ENCODE measurements at regions not wholly inside any gene's neighbourhood (a gene's known extent, or its start where the extent isn't known, plus 50 kb on each side); places are given as distances from the start of the nearest gene placed in this dataset.

- H3K27ac ChIP-seq, result no peak overlapping the region
- TF ChIP-seq CTCF (IDR thresholded peaks at IDR 0.05) (no peak), POLR2A (IDR thresholded peaks at IDR 0.05) (no peak), EP300 (IDR thresholded peaks at IDR 0.05) (no peak)
- H3K36me3 ChIP-seq, result no peaks in the 10 kb centered on the region
Measured at GRCh38 chr2:123209202-123209601, 815.9 kb upstream of the CNTNAP5 start.

GRCh38 chr2:123211181-123211580 is 813.9 kb upstream of the CNTNAP5 start:
- Histone ChIP-seq H3K27ac (no peak overlapping the region), H3K4me1 (ENCODE audit: insufficient read depth) (no peaks in the 10 kb centered on the region), H3K36me3 (no peaks in the 10 kb centered on the region), H3K9me3 (no peaks in the 10 kb centered on the region), H3K4me3 (no peak overlapping the region), H3K27me3 (no peaks in the 10 kb centered on the region)
- TF ChIP-seq EP300 (IDR thresholded peaks at IDR 0.05) (no peak), CTCF (IDR thresholded peaks at IDR 0.05) (no peak), POLR2A (IDR thresholded peaks at IDR 0.05) (no peak)
- intact Hi-C loops (cut with DNase I), result no loop called here
- no peak for DNase-seq

More at GRCh38 chr2:123209202-123209601, 815.9 kb upstream of the CNTNAP5 start:
- intact Hi-C loops (cut with DNase I), result no loop called here
- no peaks in the 10 kb centered on the region for H3K27me3 ChIP-seq
- H3K4me1 ChIP-seq (ENCODE audit: insufficient read depth), result no peaks in the 10 kb centered on the region
- H3K9me3 ChIP-seq, result no peaks in the 10 kb centered on the region
- no peak overlapping the region for H3K4me3 ChIP-seq
- 60 to 70% (median 60%) methylated on average over 2 of the region's 2 CpGs for whole genome bisulfite sequencing, 3 donors
- DNase-seq, result no peak

- Histone ChIP-seq H3K4me3 (no peak overlapping the region), H3K36me3 (no peaks in the 10 kb centered on the region), H3K9me3 (no peaks in the 10 kb centered on the region), H3K4me1 (ENCODE audit: insufficient read depth) (no peaks in the 10 kb centered on the region), H3K27me3 (no peaks in the 10 kb centered on the region), H3K27ac (no peak overlapping the region)
- no peak for DNase-seq
- 74 to 90% (median 80%) methylated on average over 3 of the region's 3 CpGs for WGBS, 3 donors
- intact Hi-C loops (cut with DNase I), result no loop called here
- TF ChIP-seq CTCF (IDR thresholded peaks at IDR 0.05), result no peak
- no peak for TF ChIP-seq EP300 (IDR thresholded peaks at IDR 0.05)
- no peak for TF ChIP-seq POLR2A (IDR thresholded peaks at IDR 0.05)
Measured at GRCh38 chr2:123245156-123245555, 779.9 kb upstream of the CNTNAP5 start.

GRCh38 chr2:123258877-123259539 is 766.1 kb upstream of the CNTNAP5 start:
- Histone ChIP-seq H3K27me3 (no peaks in the 10 kb centered on the region), H3K27ac (no peak overlapping the region), H3K4me3 (no peak overlapping the region), H3K4me1 (ENCODE audit: insufficient read depth) (no peaks in the 10 kb centered on the region), H3K9me3 (no peaks in the 10 kb centered on the region), H3K36me3 (no peaks in the 10 kb centered on the region)
- WGBS, 3 donors, result 26 to 62% (median 33%) methylated on average over 4 of the region's 4 CpGs
- intact Hi-C loops (cut with DNase I), result no loop called here
- no peak for TF ChIP-seq POLR2A (IDR thresholded peaks at IDR 0.05)
- TF ChIP-seq EP300 (IDR thresholded peaks at IDR 0.05), result no peak
- TF ChIP-seq CTCF (IDR thresholded peaks at IDR 0.05), result no peak
- no peak for DNase-seq

All from ovary (tissue), 7 donors.